Testis (tissue), 2 donors: ENCODE measurements at regions not wholly inside any gene's neighbourhood (a gene's known extent, or its start where the extent isn't known, plus 50 kb on each side); places are given as distances from the start of the nearest gene placed in this dataset.

ENCODE experiments used
- POLR2A ChIP-seq: fragments of 450-650 bp; IDR thresholded peaks from one replicate; pipeline ENCODE4 v1.6.1; 2017; ENCODE audit warnings: antibody characterized with exemption, mild to moderate bottlenecking, moderate library complexity
- TF ChIP-seq, protein P1 (sequence below), 3 experiments: fragments of 450-650 bp in 2 of 3; fragments of 200-600 bp in 1 of 3; sonication (generic) in 1 of 3; IDR thresholded peaks; one replicate each; pipeline ENCODE4 v1.5.1; 2016 to 2019; ENCODE audit warnings: antibody characterized with exemption in 3 of 3, mild to moderate bottlenecking in 2 of 3, moderate library complexity in 1 of 3

DNA sequence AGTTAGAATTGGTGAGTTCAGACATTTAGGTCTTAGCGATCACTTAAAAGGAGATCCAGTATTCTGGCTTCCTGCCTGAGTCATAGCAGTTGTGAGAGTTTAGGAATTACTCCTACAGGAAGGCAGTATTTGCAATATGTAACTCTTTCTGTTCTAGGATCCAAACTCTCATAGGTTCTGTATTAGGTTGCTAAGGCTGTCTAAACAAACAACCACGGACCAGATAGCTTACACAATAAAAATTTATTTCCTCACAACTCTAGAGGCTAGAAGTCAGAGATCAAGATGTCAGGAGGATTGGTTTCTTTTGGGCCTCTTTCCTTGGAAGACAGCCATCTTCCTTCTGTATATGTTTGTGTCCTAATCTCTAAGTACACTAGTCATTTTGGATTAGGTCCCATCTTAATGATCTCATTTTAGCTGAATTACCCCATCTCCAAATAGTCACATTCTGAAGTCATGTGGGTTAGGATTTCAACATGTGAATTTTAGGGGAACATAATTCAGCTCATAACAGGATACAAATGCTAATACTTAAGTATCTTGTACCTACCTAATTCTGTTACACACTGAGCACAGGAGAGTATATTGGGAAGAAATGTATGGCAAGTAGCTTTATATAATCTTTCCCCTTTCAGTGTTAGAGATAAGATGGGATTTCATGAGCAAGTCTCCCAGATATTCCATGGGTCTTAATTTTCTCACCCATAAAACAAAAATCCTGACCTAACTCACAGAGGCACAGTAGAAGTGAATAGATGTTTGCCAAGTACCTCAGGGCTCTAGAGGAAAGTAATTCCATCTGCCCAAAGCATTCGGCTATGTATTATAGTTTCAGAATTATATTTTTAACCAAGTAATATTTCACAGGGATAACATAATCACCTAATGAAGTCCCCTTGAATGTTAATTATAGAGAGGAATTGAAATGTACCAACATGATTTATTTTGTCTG lies 144.4 kb downstream of the PTBP2 start:
- TF ChIP-seq, protein P1, sequence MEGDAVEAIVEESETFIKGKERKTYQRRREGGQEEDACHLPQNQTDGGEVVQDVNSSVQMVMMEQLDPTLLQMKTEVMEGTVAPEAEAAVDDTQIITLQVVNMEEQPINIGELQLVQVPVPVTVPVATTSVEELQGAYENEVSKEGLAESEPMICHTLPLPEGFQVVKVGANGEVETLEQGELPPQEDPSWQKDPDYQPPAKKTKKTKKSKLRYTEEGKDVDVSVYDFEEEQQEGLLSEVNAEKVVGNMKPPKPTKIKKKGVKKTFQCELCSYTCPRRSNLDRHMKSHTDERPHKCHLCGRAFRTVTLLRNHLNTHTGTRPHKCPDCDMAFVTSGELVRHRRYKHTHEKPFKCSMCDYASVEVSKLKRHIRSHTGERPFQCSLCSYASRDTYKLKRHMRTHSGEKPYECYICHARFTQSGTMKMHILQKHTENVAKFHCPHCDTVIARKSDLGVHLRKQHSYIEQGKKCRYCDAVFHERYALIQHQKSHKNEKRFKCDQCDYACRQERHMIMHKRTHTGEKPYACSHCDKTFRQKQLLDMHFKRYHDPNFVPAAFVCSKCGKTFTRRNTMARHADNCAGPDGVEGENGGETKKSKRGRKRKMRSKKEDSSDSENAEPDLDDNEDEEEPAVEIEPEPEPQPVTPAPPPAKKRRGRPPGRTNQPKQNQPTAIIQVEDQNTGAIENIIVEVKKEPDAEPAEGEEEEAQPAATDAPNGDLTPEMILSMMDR (IDR thresholded peaks at IDR 0.05): no peak
- no peak for TF ChIP-seq POLR2A
